ENCODE measurements at regions not wholly inside any gene's neighbourhood (a gene's known extent, or its start where the extent isn't known, plus 50 kb on each side); places are given as distances from the start of the nearest gene placed in this dataset.

GRCh38 chr3:166052440-166052839 lies 215.2 kb upstream of the BCHE start:
- H3K4me1 ChIP-seq (ENCODE audit: insufficient read depth, low read length) = no peaks in the 10 kb centered on the region
- H3K4me1 Mint-ChIP-seq = no peaks in the 10 kb centered on the region
- H3K9me3 Mint-ChIP-seq = peaks cover 4 to 18% (median 8%) of the 10 kb centered on the region in 8 donors
- no peak overlapping the region for H3K27ac Mint-ChIP-seq
- no peak overlapping the region for H3K4me3 ChIP-seq (ENCODE audit: low read length in 2 of 2)
- intact Hi-C loops (cut with micrococcal nuclease) = no loop called here
- H3K9me3 ChIP-seq (ENCODE audit: control insufficient read depth in 1 of 2, low read length in 2 of 2) = no peaks in the 10 kb centered on the region
- H3K36me3 Mint-ChIP-seq = no peaks in the 10 kb centered on the region
- no peaks in the 10 kb centered on the region for H3K27me3 ChIP-seq (ENCODE audit: insufficient read depth, low read length)
- H3K4me3 Mint-ChIP-seq = no peak overlapping the region
- H3K36me3 ChIP-seq (ENCODE audit: insufficient read depth, low read length) = no peaks in the 10 kb centered on the region
- ChIA-PET POLR2A (ENCODE audit: partially characterized antibody) (no interaction called here), CTCF (ENCODE audit: partially characterized antibody) (no interaction called here)
- DNase-seq = no peak
- H3K27ac ChIP-seq (ENCODE audit: low read depth, low read length) = no peak overlapping the region
- no peaks in the 10 kb centered on the region for H3K27me3 Mint-ChIP-seq

GRCh38 chr3:166029507-166029906 lies 192.3 kb upstream of the BCHE start:
- Mint-ChIP-seq H3K4me1 (no peaks in the 10 kb centered on the region), H3K27me3 (no peaks in the 10 kb centered on the region), H3K36me3 (no peaks in the 10 kb centered on the region), H3K4me3 (no peak overlapping the region), H3K27ac (no peak overlapping the region), H3K9me3 (peaks cover 2 to 9% (median 4%) of the 10 kb centered on the region in 8 donors)
- Histone ChIP-seq H3K36me3 (ENCODE audit: insufficient read depth, low read length) (no peaks in the 10 kb centered on the region), H3K9me3 (ENCODE audit: control insufficient read depth in 1 of 2, low read length in 2 of 2) (no peaks in the 10 kb centered on the region), H3K4me1 (ENCODE audit: insufficient read depth, low read length) (no peaks in the 10 kb centered on the region), H3K4me3 (ENCODE audit: low read length in 2 of 2) (no peak overlapping the region), H3K27ac (ENCODE audit: low read depth, low read length) (no peak overlapping the region), H3K27me3 (ENCODE audit: insufficient read depth, low read length) (no peaks in the 10 kb centered on the region)
- ChIA-PET CTCF (ENCODE audit: partially characterized antibody) (no interaction called here), POLR2A (ENCODE audit: partially characterized antibody) (no interaction called here)
- intact Hi-C loops (cut with micrococcal nuclease) = no loop called here
- no peak for DNase-seq

- DNase-seq = no peak
- Histone ChIP-seq H3K4me3 (ENCODE audit: low read length in 2 of 2) (no peak overlapping the region), H3K9me3 (ENCODE audit: control insufficient read depth in 1 of 2, low read length in 2 of 2) (peaks cover 0 to 3% of the 10 kb centered on the region in 2 donors), H3K27me3 (ENCODE audit: insufficient read depth, low read length) (no peaks in the 10 kb centered on the region), H3K27ac (ENCODE audit: low read depth, low read length) (no peak overlapping the region), H3K36me3 (ENCODE audit: insufficient read depth, low read length) (no peaks in the 10 kb centered on the region), H3K4me1 (ENCODE audit: insufficient read depth, low read length) (no peaks in the 10 kb centered on the region)
- no peak overlapping the region for H3K4me3 Mint-ChIP-seq
- CTCF ChIA-PET (ENCODE audit: partially characterized antibody) = no interaction called here
- POLR2A ChIA-PET (ENCODE audit: partially characterized antibody) = no interaction called here
- H3K9me3 Mint-ChIP-seq = peaks cover 0 to 23% (median 6%) of the 10 kb centered on the region in 8 donors
- no peaks in the 10 kb centered on the region for H3K4me1 Mint-ChIP-seq
- H3K27ac Mint-ChIP-seq = no peak overlapping the region
- intact Hi-C loops (cut with micrococcal nuclease) = no loop called here
- H3K27me3 Mint-ChIP-seq = no peaks in the 10 kb centered on the region
- H3K36me3 Mint-ChIP-seq = no peaks in the 10 kb centered on the region
Observed at GRCh38 chr3:166013073-166013679, 176.0 kb upstream of the BCHE start.

- Mint-ChIP-seq H3K36me3 (no peaks in the 10 kb centered on the region), H3K9me3 (peaks cover 0 to 35% (median 9%) of the 10 kb centered on the region in 8 donors), H3K4me1 (no peaks in the 10 kb centered on the region), H3K27ac (no peak overlapping the region), H3K4me3 (no peak overlapping the region), H3K27me3 (no peaks in the 10 kb centered on the region)
- ChIA-PET POLR2A (ENCODE audit: partially characterized antibody) (no interaction called here), CTCF (ENCODE audit: partially characterized antibody) (no interaction called here)
- no peaks in the 10 kb centered on the region for H3K4me1 ChIP-seq (ENCODE audit: insufficient read depth, low read length)
- H3K36me3 ChIP-seq (ENCODE audit: insufficient read depth, low read length) = no peaks in the 10 kb centered on the region
- no peaks in the 10 kb centered on the region for H3K9me3 ChIP-seq (ENCODE audit: control insufficient read depth in 1 of 2, low read length in 2 of 2)
- H3K27ac ChIP-seq (ENCODE audit: low read depth, low read length) = no peak overlapping the region
- no peaks in the 10 kb centered on the region for H3K27me3 ChIP-seq (ENCODE audit: insufficient read depth, low read length)
- intact Hi-C loops (cut with micrococcal nuclease) = no loop called here
- no peak for DNase-seq
- no peak overlapping the region for H3K4me3 ChIP-seq (ENCODE audit: low read length in 2 of 2)
Observed at GRCh38 chr3:166011771-166012170, 174.5 kb upstream of the BCHE start.

GRCh38 chr3:166005126-166005525 lies 167.9 kb upstream of the BCHE start:
- Histone ChIP-seq H3K36me3 (ENCODE audit: insufficient read depth, low read length) (no peaks in the 10 kb centered on the region), H3K27ac (ENCODE audit: low read depth, low read length) (no peak overlapping the region), H3K4me3 (ENCODE audit: low read length in 2 of 2) (no peak overlapping the region), H3K9me3 (ENCODE audit: control insufficient read depth in 1 of 2, low read length in 2 of 2) (no peaks in the 10 kb centered on the region), H3K4me1 (ENCODE audit: insufficient read depth, low read length) (no peaks in the 10 kb centered on the region), H3K27me3 (ENCODE audit: insufficient read depth, low read length) (no peaks in the 10 kb centered on the region)
- no peak overlapping the region for H3K4me3 Mint-ChIP-seq
- ChIA-PET CTCF (ENCODE audit: partially characterized antibody) (no interaction called here), POLR2A (ENCODE audit: partially characterized antibody) (no interaction called here)
- DNase-seq = no peak
- no peak overlapping the region for H3K27ac Mint-ChIP-seq
- no peaks in the 10 kb centered on the region for H3K27me3 Mint-ChIP-seq
- peaks cover 0 to 34% (median 12%) of the 10 kb centered on the region in 8 donors for H3K9me3 Mint-ChIP-seq
- H3K4me1 Mint-ChIP-seq = no peaks in the 10 kb centered on the region
- intact Hi-C loops (cut with micrococcal nuclease) = no loop called here
- no peaks in the 10 kb centered on the region for H3K36me3 Mint-ChIP-seq

GRCh38 chr3:165994293-165994692 lies 157.1 kb upstream of the BCHE start:
- intact Hi-C loops (cut with micrococcal nuclease) = no loop called here

GRCh38 chr3:165984589-165984988 lies 147.4 kb upstream of the BCHE start:
- Mint-ChIP-seq H3K27ac (no peak overlapping the region), H3K27me3 (no peaks in the 10 kb centered on the region), H3K9me3 (peaks cover 0 to 3% (median 0%) of the 10 kb centered on the region in 8 donors), H3K4me3 (no peak overlapping the region), H3K4me1 (no peaks in the 10 kb centered on the region), H3K36me3 (no peaks in the 10 kb centered on the region)
- POLR2A ChIA-PET (ENCODE audit: partially characterized antibody) = no interaction called here
- H3K36me3 ChIP-seq (ENCODE audit: insufficient read depth, low read length) = no peaks in the 10 kb centered on the region
- H3K27ac ChIP-seq (ENCODE audit: low read depth, low read length) = no peak overlapping the region
- H3K27me3 ChIP-seq (ENCODE audit: insufficient read depth, low read length) = no peaks in the 10 kb centered on the region
- no peak overlapping the region for H3K4me3 ChIP-seq (ENCODE audit: low read length in 2 of 2)
- intact Hi-C loops (cut with micrococcal nuclease) = no loop called here
- CTCF ChIA-PET (ENCODE audit: partially characterized antibody) = no interaction called here
- DNase-seq = no peak
- H3K9me3 ChIP-seq (ENCODE audit: control insufficient read depth in 1 of 2, low read length in 2 of 2) = no peaks in the 10 kb centered on the region
- no peaks in the 10 kb centered on the region for H3K4me1 ChIP-seq (ENCODE audit: insufficient read depth, low read length)

More at GRCh38 chr3:165994293-165994692, 157.1 kb upstream of the BCHE start:
- no peak for DNase-seq
- Mint-ChIP-seq H3K27ac (no peak overlapping the region), H3K27me3 (no peaks in the 10 kb centered on the region), H3K4me1 (no peaks in the 10 kb centered on the region), H3K4me3 (no peak overlapping the region), H3K9me3 (peaks cover 0 to 15% (median 2%) of the 10 kb centered on the region in 8 donors), H3K36me3 (no peaks in the 10 kb centered on the region)
- Histone ChIP-seq H3K9me3 (ENCODE audit: control insufficient read depth in 1 of 2, low read length in 2 of 2) (no peaks in the 10 kb centered on the region), H3K27ac (ENCODE audit: low read depth, low read length) (no peak overlapping the region), H3K4me1 (ENCODE audit: insufficient read depth, low read length) (no peaks in the 10 kb centered on the region), H3K36me3 (ENCODE audit: insufficient read depth, low read length) (no peaks in the 10 kb centered on the region), H3K4me3 (ENCODE audit: low read length in 2 of 2) (no peak overlapping the region), H3K27me3 (ENCODE audit: insufficient read depth, low read length) (no peaks in the 10 kb centered on the region)
- ChIA-PET CTCF (ENCODE audit: partially characterized antibody) (no interaction called here), POLR2A (ENCODE audit: partially characterized antibody) (no interaction called here)

GRCh38 chr3:165983284-165983683 lies 146.1 kb upstream of the BCHE start:
- Histone ChIP-seq H3K36me3 (ENCODE audit: insufficient read depth, low read length) (no peaks in the 10 kb centered on the region), H3K27ac (ENCODE audit: low read depth, low read length) (no peak overlapping the region), H3K4me3 (ENCODE audit: low read length in 2 of 2) (no peak overlapping the region), H3K27me3 (ENCODE audit: insufficient read depth, low read length) (no peaks in the 10 kb centered on the region), H3K4me1 (ENCODE audit: insufficient read depth, low read length) (no peaks in the 10 kb centered on the region), H3K9me3 (ENCODE audit: control insufficient read depth in 1 of 2, low read length in 2 of 2) (no peaks in the 10 kb centered on the region)
- H3K9me3 Mint-ChIP-seq = peaks cover 0 to 6% (median 1%) of the 10 kb centered on the region in 8 donors
- no peaks in the 10 kb centered on the region for H3K4me1 Mint-ChIP-seq
- H3K36me3 Mint-ChIP-seq = no peaks in the 10 kb centered on the region
- no peaks in the 10 kb centered on the region for H3K27me3 Mint-ChIP-seq
- no peak overlapping the region for H3K4me3 Mint-ChIP-seq
- CTCF ChIA-PET (ENCODE audit: partially characterized antibody) = no interaction called here
- POLR2A ChIA-PET (ENCODE audit: partially characterized antibody) = no interaction called here
- no peak for DNase-seq
- H3K27ac Mint-ChIP-seq = no peak overlapping the region
- intact Hi-C loops (cut with micrococcal nuclease) = no loop called here
